Common myeloid progenitor, CD34-positive (primary cell): ENCODE measurements at regions not wholly inside any gene's neighbourhood (a gene's known extent, or its start where the extent isn't known, plus 50 kb on each side); places are given as distances from the start of the nearest gene placed in this dataset.

Experiments
- CTCF ChIA-PET: fragments of 350-600 bp; sonication (Branson Sonifier 250); formaldehyde crosslinking; loops from one replicate; lab custom pipeline; 2021; ENCODE audit warnings: antibody characterized with exemption; lab: Charles Lee
- POLR2A ChIA-PET: fragments of 350-600 bp; sonication (Branson Sonifier 250); formaldehyde crosslinking; loops from one replicate; lab custom pipeline; 2021; ENCODE audit warnings: antibody characterized with exemption; lab: Charles Lee
- DNase-seq, 3 donors: peaks; one replicate each; pipeline versions ENCODE4 v3.0.0 to v3.0.0-alpha.2; 2013
- H3K27ac ChIP-seq, 2 experiments: 1 replicate in 1 of 2; 2 replicates in 1 of 2; pipeline ENCODE4 v1.7.0; 2013; ENCODE audit warnings: inconsistent platforms in 2 of 2, low read length in 2 of 2, mild to moderate bottlenecking in 2 of 2, low read depth in 1 of 2, moderate library complexity in 1 of 2; ENCODE audit not compliant: severe bottlenecking in 2 of 2, insufficient read depth in 1 of 2, poor library complexity in 1 of 2
- H3K27me3 ChIP-seq, 5 experiments: replicated peaks in 2 of 5; 1 replicate in 3 of 5; 2 replicates in 2 of 5; pipeline versions ENCODE4 v1.6.1 to v1.7.0; 2013; ENCODE audit warnings: low read length in 4 of 5, mild to moderate bottlenecking in 2 of 5, moderate library complexity in 2 of 5, inconsistent platforms in 1 of 5; ENCODE audit not compliant: insufficient read depth in 5 of 5, control insufficient read depth in 4 of 5
- H3K36me3 ChIP-seq, 4 experiments: 1 replicate in 2 of 4; 2 replicates in 2 of 4; pipeline versions ENCODE4 v1.6.1 to v1.7.0; 2013; ENCODE audit warnings: low read length in 3 of 4, control low read depth in 1 of 4, mild to moderate bottlenecking in 1 of 4; ENCODE audit not compliant: control insufficient read depth in 4 of 4, insufficient read depth in 4 of 4
- H3K4me1 ChIP-seq, 4 experiments: 1 replicate in 3 of 4; 2 replicates in 1 of 4; pipeline versions ENCODE4 v1.6.1 to v1.7.1; 2013; ENCODE audit warnings: low read length in 3 of 4, mild to moderate bottlenecking in 3 of 4, control low read depth in 1 of 4, inconsistent platforms in 1 of 4, moderate library complexity in 1 of 4; ENCODE audit not compliant: control insufficient read depth in 4 of 4, insufficient read depth in 4 of 4; ENCODE audit errors: control extremely low read depth in 1 of 4
- H3K4me3 ChIP-seq, 7 experiments: 1 replicate in 4 of 7; 2 replicates in 3 of 7; pipeline versions ENCODE4 v1.5.1 to v1.7.0; 2013; ENCODE audit warnings: mild to moderate bottlenecking in 7 of 7, low read length in 6 of 7, moderate library complexity in 6 of 7, inconsistent platforms in 2 of 7, low read depth in 2 of 7, control low read depth in 1 of 7; ENCODE audit not compliant: insufficient read depth in 4 of 7, control insufficient read depth in 1 of 7; ENCODE audit errors: extremely low read depth in 1 of 7
- H3K9me3 ChIP-seq, 5 experiments: 1 replicate in 4 of 5; 2 replicates in 1 of 5; pipeline versions ENCODE4 v1.6.1 to v1.7.1; 2013; ENCODE audit warnings: low read length in 4 of 5, mild to moderate bottlenecking in 2 of 5, inconsistent platforms in 1 of 5, low read depth in 1 of 5, moderate library complexity in 1 of 5; ENCODE audit not compliant: control insufficient read depth in 4 of 5, insufficient read depth in 2 of 5; ENCODE audit errors: control extremely low read depth in 1 of 5
- WGBS: methylation state at CpG from one replicate; pipeline ENCODE4 v1.1.5; 2013; ENCODE audit not compliant: insufficient coverage; 5-methylcytosine and 5-hydroxymethylcytosine counted together

DNA sequence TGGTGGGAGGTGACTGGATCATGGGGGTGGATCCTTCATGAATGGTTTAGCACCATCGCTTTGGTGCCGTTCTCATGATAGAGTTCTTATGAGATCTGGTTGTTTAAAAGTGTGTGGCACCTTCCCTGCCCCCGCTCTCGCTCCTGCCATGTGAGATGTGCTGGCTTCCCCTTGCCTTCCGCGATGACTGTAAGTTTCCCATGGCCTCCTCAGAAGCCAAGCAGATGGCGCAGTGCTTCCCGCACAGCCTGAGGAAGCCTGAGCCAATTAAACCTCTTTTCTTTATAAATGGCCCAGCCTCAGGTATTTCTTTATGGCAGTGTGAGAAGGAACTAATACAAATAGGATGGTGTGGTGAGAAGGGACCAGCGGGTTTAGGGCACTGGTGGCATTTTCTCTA lies 243.3 kb upstream of the CELF2 start:
- DNase-seq = no peak
- CTCF ChIA-PET = no interaction called here

DNA sequence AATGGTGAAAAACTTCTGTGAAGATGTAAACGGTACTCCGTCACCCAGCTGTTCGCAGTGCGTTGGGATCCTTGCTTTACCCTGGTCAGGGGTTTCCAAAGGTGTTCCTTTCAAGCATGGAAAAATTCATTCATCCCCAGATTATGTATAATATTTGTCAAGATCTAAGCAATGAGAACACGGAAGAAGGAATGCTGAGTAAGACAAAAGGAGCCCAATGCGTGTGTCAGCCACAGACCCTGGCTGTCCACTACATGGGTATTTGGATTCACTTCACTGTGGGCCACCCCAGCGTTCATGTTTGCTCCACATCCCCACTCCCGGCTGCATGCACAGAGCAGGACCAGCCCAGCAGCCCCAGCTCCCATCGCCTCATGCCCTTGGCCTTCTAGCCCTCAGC lies 241.3 kb upstream of the CELF2 start:
- no peaks in the 10 kb centered on the region for H3K9me3 ChIP-seq
- no peak overlapping the region for H3K4me3 ChIP-seq
- no peaks in the 10 kb centered on the region for H3K27me3 ChIP-seq
- POLR2A ChIA-PET = no interaction called here
- no peak for DNase-seq
- H3K27ac ChIP-seq = no peak overlapping the region
- H3K36me3 ChIP-seq = no peaks in the 10 kb centered on the region
- 100% methylated on average over 5 of the region's 9 CpGs for WGBS
- CTCF ChIA-PET = no interaction called here
- H3K4me1 ChIP-seq = no peaks in the 10 kb centered on the region

More for the DNA sequence above, 243.3 kb upstream of the CELF2 start:
- Histone ChIP-seq H3K4me1 (no peaks in the 10 kb centered on the region), H3K36me3 (no peaks in the 10 kb centered on the region), H3K27me3 (no peaks in the 10 kb centered on the region), H3K4me3 (no peak overlapping the region), H3K27ac (no peak overlapping the region), H3K9me3 (no peaks in the 10 kb centered on the region)
- POLR2A ChIA-PET = no interaction called here
- WGBS = 98% methylated on average over 8 of the region's 9 CpGs

DNA sequence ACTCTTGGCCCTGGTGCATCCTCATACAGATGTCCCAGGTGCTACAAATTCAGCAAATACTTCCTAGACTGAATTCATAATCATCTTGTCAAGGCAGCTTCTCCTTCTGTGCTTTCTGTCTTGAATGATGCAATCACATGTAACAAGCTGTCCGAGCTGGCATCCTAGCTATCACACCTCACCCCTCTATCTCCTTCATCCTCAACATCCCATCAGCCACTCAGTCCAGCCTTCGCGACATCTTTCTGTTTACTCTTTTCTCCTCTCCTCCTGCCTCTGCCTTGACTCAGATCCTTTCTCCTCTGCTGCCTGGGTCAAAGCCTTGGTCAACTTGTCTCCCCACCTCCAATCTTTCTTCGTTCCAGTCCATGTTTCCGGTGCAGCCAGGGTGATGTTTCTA lies 240.4 kb upstream of the CELF2 start:
- 97% methylated on average over 5 of the region's 5 CpGs for WGBS
- ChIA-PET POLR2A (no interaction called here), CTCF (no interaction called here)
- Histone ChIP-seq H3K27ac (no peak overlapping the region), H3K9me3 (peaks cover 0 to 4% (median 0%) of the 10 kb centered on the region in 5 experiments), H3K4me3 (no peak overlapping the region), H3K4me1 (no peaks in the 10 kb centered on the region), H3K27me3 (no peaks in the 10 kb centered on the region), H3K36me3 (no peaks in the 10 kb centered on the region)
- no peak for DNase-seq

- Histone ChIP-seq H3K27ac (no peak overlapping the region), H3K27me3 (no peaks in the 10 kb centered on the region), H3K4me3 (no peak overlapping the region), H3K36me3 (no peaks in the 10 kb centered on the region), H3K9me3 (peaks cover 0 to 4% (median 2%) of the 10 kb centered on the region in 5 experiments), H3K4me1 (no peaks in the 10 kb centered on the region)
- CTCF ChIA-PET = no interaction called here
- POLR2A ChIA-PET = no interaction called here
- DNase-seq = no peak
- 88% methylated on average over 5 of the region's 5 CpGs for WGBS
Measured at GRCh38 chr10:10777723-10778122, 239.9 kb upstream of the CELF2 start.

DNA sequence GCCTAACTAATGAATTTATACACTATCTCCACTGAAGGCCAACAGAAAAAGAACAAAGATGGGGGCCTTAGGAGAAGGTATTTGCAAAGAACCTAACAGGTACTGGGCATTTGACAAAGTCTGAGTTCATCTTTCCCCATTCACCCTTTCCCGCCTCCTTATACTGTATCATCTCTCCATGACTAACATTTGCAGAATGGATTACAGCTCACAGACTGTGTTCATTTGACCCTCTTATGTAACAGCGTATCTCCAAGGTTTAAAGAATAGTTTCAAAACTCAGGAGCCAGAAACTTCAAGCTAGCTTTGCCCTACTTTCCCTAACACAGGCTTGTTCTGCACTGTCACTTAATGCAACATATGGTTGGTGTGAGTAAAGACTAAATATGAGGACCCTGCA lies 238.7 kb upstream of the CELF2 start:
- no peaks in the 10 kb centered on the region for H3K36me3 ChIP-seq
- ChIA-PET CTCF (no interaction called here), POLR2A (no interaction called here)
- H3K4me1 ChIP-seq = no peaks in the 10 kb centered on the region
- H3K4me3 ChIP-seq = no peak overlapping the region
- DNase-seq = no peak
- no peak overlapping the region for H3K27ac ChIP-seq
- 100% methylated on average over 2 of the region's 2 CpGs for WGBS
- peaks cover 0 to 7% (median 4%) of the 10 kb centered on the region in 5 experiments for H3K9me3 ChIP-seq
- peaks cover 0 to 1% (median 0%) of the 10 kb centered on the region in 5 experiments for H3K27me3 ChIP-seq

GRCh38 chr10:10779511-10779910 lies 238.2 kb upstream of the CELF2 start:
- no CpG with 5 or more reads among the region's 3 CpGs for WGBS
- H3K9me3 ChIP-seq = peaks cover 1 to 10% (median 5%) of the 10 kb centered on the region in 5 experiments
- H3K4me3 ChIP-seq = no peak overlapping the region
- POLR2A ChIA-PET = no interaction called here
- H3K27me3 ChIP-seq = peaks cover 0 to 3% (median 0%) of the 10 kb centered on the region in 5 experiments
- CTCF ChIA-PET = no interaction called here
- H3K36me3 ChIP-seq = no peaks in the 10 kb centered on the region
- DNase-seq = no peak
- H3K4me1 ChIP-seq = no peaks in the 10 kb centered on the region
- H3K27ac ChIP-seq = no peak overlapping the region

DNA sequence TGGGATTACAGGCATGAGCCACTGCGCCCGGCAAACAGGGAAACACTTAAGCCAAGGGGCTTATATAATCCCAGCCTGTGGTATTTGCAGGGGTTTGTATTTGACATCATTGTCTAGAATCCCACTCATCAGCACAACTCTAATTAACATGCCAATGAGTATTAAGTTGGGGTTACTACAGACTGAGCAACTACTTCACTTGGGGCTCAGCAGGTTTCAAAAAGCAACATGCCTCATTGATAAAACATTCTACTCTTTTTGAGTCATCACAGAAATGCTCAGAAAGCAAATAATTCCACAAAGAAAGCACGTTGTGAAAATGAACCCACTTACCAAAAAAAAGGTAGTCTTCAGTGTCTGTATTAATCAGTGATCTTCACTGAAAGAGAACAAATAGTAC lies 236.9 kb upstream of the CELF2 start:
- Histone ChIP-seq H3K9me3 (peaks cover 2 to 12% (median 5%) of the 10 kb centered on the region in 5 experiments), H3K4me1 (no peaks in the 10 kb centered on the region), H3K4me3 (no peak overlapping the region), H3K27me3 (peaks cover 0 to 3% (median 0%) of the 10 kb centered on the region in 5 experiments), H3K36me3 (no peaks in the 10 kb centered on the region), H3K27ac (no peak overlapping the region)
- no peak for DNase-seq
- ChIA-PET POLR2A (no interaction called here), CTCF (no interaction called here)
- WGBS = no CpG with 5 or more reads among the region's 3 CpGs
